A549 (cell line): ENCODE measurements at regions not wholly inside any gene's neighbourhood (a gene's known extent, or its start where the extent isn't known, plus 50 kb on each side); places are given as distances from the start of the nearest gene placed in this dataset.

Experiments
- BHLHE40 ChIP-seq: IDR thresholded peaks from 2 replicates; pipeline ENCODE4 v1.6.1; 2012; ENCODE audit warnings: low read depth, low read length, inconsistent platforms
- CHD2 ChIP-seq: fragments of 150-350 bp; IDR thresholded peaks from 2 replicates; pipeline ENCODE4 v1.6.1; 2014; ENCODE audit warnings: low read length; ENCODE audit not compliant: partially characterized antibody
- CTCF ChIP-seq: fragments of >200 bp; sonication (Bioruptor Twin); formaldehyde crosslinking; IDR thresholded peaks from 3 replicates; pipeline ENCODE4 v1.5.1; 2016
- KDM1A ChIP-seq: fragments of 200-600 bp; sonication (generic); IDR thresholded peaks from 2 replicates; pipeline ENCODE4 v1.6.1; 2016; ENCODE audit warnings: low read depth, mild to moderate bottlenecking
- MAX ChIP-seq: IDR thresholded peaks from 2 replicates; pipeline ENCODE4 v1.6.1; 2012
- MAZ ChIP-seq: fragments of 150-350 bp; IDR thresholded peaks from 2 replicates; pipeline ENCODE4 v1.6.1; 2014; ENCODE audit warnings: antibody characterized with exemption, low read depth, low read length, borderline replicate concordance
- MYC ChIP-seq: IDR thresholded peaks from 2 replicates; pipeline ENCODE4 v1.6.1; 2012; ENCODE audit warnings: mild to moderate bottlenecking, inconsistent platforms, low read length, improper control_type of control experiment, borderline replicate concordance
- NR3C1 ChIP-seq: fragments of >200 bp; sonication (Bioruptor Twin); formaldehyde crosslinking; IDR thresholded peaks from 3 replicates; pipeline ENCODE4 v1.6.1; 2017
- POLR2A ChIP-seq: IDR thresholded peaks from 2 replicates; pipeline ENCODE4 v1.6.1; 2012; ENCODE audit warnings: mild to moderate bottlenecking, low read length
- RAD21 ChIP-seq, 2 experiments: fragments of >200 bp in 1 of 2; sonication (Bioruptor Twin) in 1 of 2; formaldehyde crosslinking in 1 of 2; IDR thresholded peaks in 1 of 2; conservative IDR thresholded peaks in 1 of 2; 2 replicates in 1 of 2; 3 replicates in 1 of 2; pipeline ENCODE4 v1.6.1; 2012 to 2018; ENCODE audit warnings: inconsistent platforms in 1 of 2
- ZSCAN20 ChIP-seq: fragments of 250-450 bp; sonication (Bioruptor Pico); IDR thresholded peaks from 2 replicates; pipeline ENCODE4 v1.8.0; 2022; ENCODE audit warnings: mild to moderate bottlenecking, moderate library complexity
- TF ChIP-seq, protein P1 (sequence below): fragments of 200-600 bp; sonication (generic); IDR thresholded peaks from 2 replicates; pipeline ENCODE4 v1.6.1; 2016; ENCODE audit warnings: antibody characterized with exemption, mild to moderate bottlenecking, moderate library complexity

DNA sequence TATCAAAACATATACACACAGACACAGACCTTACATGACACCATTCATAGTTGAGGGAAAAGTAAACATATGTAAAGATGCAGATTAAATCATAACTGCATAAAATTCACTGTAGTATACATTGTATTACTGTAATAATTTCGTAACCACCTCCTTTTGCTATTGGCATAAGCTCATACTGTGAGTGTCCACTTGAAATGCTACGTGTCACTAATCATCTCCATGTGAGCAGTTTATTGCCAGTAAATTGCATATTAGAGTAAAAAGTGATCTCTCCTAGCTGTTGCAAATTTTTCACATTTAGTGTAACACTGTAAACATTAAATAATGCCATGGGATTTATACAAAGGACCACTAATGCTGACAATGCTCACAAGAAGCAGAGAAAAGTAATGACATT, 256.7 kb upstream of the GNPDA2 start:
- no peak for TF ChIP-seq CTCF
- no peak for TF ChIP-seq MAX
- TF ChIP-seq, protein P1, sequence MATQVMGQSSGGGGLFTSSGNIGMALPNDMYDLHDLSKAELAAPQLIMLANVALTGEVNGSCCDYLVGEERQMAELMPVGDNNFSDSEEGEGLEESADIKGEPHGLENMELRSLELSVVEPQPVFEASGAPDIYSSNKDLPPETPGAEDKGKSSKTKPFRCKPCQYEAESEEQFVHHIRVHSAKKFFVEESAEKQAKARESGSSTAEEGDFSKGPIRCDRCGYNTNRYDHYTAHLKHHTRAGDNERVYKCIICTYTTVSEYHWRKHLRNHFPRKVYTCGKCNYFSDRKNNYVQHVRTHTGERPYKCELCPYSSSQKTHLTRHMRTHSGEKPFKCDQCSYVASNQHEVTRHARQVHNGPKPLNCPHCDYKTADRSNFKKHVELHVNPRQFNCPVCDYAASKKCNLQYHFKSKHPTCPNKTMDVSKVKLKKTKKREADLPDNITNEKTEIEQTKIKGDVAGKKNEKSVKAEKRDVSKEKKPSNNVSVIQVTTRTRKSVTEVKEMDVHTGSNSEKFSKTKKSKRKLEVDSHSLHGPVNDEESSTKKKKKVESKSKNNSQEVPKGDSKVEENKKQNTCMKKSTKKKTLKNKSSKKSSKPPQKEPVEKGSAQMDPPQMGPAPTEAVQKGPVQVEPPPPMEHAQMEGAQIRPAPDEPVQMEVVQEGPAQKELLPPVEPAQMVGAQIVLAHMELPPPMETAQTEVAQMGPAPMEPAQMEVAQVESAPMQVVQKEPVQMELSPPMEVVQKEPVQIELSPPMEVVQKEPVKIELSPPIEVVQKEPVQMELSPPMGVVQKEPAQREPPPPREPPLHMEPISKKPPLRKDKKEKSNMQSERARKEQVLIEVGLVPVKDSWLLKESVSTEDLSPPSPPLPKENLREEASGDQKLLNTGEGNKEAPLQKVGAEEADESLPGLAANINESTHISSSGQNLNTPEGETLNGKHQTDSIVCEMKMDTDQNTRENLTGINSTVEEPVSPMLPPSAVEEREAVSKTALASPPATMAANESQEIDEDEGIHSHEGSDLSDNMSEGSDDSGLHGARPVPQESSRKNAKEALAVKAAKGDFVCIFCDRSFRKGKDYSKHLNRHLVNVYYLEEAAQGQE, result no peak
- TF ChIP-seq NR3C1, result no peak
- no peak for TF ChIP-seq POLR2A
- no peak for TF ChIP-seq BHLHE40
- no peak for TF ChIP-seq RAD21 (conservative IDR thresholded peaks at IDR 0.05 in 1 of 2, IDR thresholded peaks at IDR 0.05 in 1 of 2)
- no peak for TF ChIP-seq KDM1A
- TF ChIP-seq MYC, result no peak
- no peak for TF ChIP-seq MAZ
- TF ChIP-seq ZSCAN20 (CRISPR knock-in tag), result no peak
- TF ChIP-seq CHD2, result no peak
